GM18867 (cell line): ENCODE measurements at regions not wholly inside any gene's neighbourhood (a gene's known extent, or its start where the extent isn't known, plus 50 kb on each side); places are given as distances from the start of the nearest gene placed in this dataset.
A peak's percentile ranks its signal among the peaks of the same experiment; 100 is the strongest.
"Not testable (repeated sequence)": the region's sequence is repeated elsewhere in the genome, so short reads cannot be mapped to it uniquely, and the experiment has no call there.

ENCODE experiments used
- ATAC-seq: cut with Tn5 transposase; IDR thresholded peaks from one replicate; pipeline ENCODE4 v1.9.1; 2021; ENCODE audit warnings: mild to moderate bottlenecking, moderate library complexity; ENCODE audit not compliant: unreplicated experiment

DNA sequence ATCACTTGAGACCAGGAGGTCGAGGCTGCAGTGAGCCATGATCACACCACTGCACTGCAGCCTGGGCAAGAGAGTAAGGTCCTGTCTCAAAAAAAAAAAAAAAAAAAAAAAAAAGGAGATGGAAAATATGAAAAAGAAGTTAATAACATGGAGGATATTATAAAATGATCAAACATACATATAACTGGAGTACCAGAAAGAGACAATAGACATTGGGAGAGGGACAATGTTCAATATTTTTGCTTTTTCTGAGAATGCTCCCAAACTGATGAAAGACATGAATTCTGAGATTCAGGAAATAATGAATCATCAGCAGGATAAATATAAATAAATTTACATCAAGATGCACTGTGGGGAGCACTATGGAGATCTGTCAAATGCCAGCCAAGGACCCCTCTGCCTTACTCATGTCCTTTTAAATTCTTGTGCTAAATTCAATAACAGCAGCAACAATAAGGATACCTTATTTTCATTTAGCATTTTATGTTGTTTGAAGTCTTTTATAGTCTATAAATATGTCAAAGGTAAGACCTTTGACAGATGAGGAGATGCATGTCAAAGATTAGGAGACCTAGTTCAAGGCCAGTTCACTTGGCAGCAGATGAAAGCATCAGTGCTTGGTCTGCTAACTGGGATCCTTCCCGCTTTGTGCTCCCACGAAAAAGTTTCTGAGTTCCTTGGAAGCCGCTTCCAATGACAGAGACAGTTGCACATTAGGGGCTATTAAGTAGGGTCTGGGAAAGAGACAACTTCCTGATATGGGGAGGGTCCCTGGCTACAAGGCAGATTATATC lies 97.7 kb downstream of the TLR5 start:
- no peak for ATAC-seq

- no peak for ATAC-seq
Measured at GRCh38 chr1:223046011-223046410, 97.0 kb downstream of the TLR5 start.

- not testable (repeated sequence) for ATAC-seq
Measured at GRCh38 chr1:223046463-223046862, 96.6 kb downstream of the TLR5 start.

GRCh38 chr1:223048026-223048425 lies 95.0 kb downstream of the TLR5 start:
- no peak for ATAC-seq

DNA sequence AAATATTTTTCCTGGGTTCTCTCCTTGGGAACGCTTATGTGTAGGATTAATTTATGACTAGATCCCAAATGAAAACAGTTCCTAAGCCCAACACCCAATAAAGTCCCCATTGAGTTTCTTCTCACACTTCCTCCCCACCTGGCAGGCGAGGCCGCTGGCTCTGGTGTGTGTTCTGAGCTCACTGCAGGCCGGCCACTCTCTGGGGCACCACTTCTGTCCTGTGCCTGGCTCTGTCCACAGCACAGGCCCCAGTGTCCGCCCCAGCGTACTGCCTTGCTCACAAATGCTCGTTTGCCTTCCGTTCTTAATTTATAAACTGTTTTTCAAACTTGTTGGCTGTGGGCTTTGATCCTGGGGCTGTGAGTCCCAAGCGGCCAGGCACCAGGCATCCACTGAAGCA lies 90.6 kb downstream of the TLR5 start:
- no peak for ATAC-seq

DNA sequence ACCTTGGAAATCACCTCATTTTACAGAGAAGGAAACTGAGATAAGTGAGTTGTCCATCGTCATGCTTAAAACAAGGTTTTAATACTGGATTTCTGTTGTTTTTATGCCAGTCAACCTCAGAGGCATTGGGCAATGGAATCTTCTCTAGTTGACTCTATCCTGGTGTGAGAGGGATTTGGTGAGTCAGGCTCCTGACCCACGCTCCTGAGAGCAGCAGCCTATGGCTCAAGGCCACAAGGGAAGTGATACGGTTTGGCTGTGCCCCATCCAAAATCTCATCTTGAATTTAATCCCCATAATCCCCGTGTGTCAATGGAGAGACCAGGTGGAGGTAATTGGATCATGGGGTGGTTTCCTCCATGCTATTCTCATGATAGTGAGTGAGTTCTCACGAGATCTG lies 90.1 kb downstream of the TLR5 start:
- no peak for ATAC-seq

GRCh38 chr1:223056802-223057201 lies 86.2 kb downstream of the TLR5 start:
- no peak for ATAC-seq

DNA sequence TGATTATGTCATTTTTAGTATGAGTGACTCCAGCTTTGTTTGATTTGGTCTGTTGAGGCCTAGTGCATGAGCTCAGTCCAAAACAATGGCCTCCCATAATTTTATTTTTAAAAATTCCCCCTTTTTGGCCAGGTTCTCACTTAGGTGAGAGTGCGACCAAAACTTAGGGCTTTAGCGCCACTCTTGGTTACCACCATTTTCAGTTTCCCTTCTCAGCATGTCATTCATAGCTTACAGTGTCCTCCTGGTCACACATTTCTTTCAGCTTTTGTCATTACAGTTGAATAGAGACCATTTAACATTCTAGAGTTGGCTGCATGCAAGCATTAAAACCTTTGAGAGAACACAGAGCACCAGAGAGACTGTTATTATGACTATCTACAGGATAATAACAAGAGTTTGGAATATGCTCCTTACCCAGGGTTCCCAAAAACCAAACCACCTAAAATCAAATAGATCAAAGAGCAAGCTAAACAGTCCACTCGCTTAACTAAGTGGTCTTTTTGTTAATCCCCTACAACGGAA lies 85.4 kb downstream of the TLR5 start:
- ATAC-seq, result peak; percentile 56
